ENCODE measurements at regions not wholly inside any gene's neighbourhood (a gene's known extent, or its start where the extent isn't known, plus 50 kb on each side); places are given as distances from the start of the nearest gene placed in this dataset.

- H3K9me3 ChIP-seq = no peaks in the 10 kb centered on the region
- H3K4me1 ChIP-seq = no peaks in the 10 kb centered on the region
- no peak overlapping the region for H3K27ac ChIP-seq
- no peaks in the 10 kb centered on the region for H3K27me3 ChIP-seq
- DNase-seq = no peak
- H3K9ac ChIP-seq (ENCODE audit: low read depth in 2 of 2, low read length in 2 of 2) = no peak overlapping the region
- no peak for TF ChIP-seq CTCF (IDR thresholded peaks at IDR 0.05)
- no peaks in the 10 kb centered on the region for H3K36me3 ChIP-seq
- intact Hi-C loops (cut with DNase I) = no loop called here
- no peak overlapping the region for H3K4me3 ChIP-seq
These were observed 440.2 kb downstream of the HTR7 start for GRCh38 chr10:90417476-90418210.

DNA sequence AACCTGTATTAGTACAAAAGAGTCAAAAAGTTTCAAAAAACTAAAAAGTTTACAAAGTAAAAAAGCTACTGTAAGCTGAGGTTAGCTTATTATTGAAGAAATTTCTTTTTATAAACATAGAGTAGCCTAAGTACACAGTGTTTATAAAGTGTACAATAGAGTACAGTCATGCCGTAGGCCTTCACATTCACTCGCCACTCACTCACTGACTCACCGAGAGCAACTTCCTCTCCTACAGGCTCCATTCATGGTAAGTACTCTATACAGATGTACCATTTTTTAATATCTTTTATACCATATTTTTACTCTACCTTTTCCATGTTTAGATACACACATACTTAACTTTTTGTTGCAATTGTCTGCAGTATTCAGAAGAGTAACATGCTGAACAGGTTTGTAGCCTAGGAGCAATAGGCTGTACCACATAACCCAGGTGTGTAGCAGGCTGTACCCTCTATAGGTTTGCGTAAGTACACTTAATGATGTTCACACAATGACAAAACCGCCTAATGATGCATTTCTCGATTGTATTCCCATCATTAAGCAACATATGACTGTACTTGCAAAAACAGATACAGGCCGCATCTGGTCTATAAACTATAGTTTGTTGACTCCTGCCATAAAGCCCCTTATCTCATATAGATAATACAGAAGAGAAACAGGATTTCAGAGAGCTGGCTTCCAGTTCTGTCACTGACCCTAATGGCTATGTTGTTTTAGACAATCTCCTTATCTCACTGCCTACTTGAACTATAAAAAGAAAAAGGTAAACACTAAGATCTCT lies 438.8 kb downstream of the HTR7 start:
- H3K9me3 ChIP-seq = no peaks in the 10 kb centered on the region
- no peak overlapping the region for H3K27ac ChIP-seq
- H3K4me3 ChIP-seq = no peak overlapping the region
- intact Hi-C loops (cut with DNase I) = no loop called here
- no peak overlapping the region for H3K9ac ChIP-seq (ENCODE audit: low read depth in 2 of 2, low read length in 2 of 2)
- no peaks in the 10 kb centered on the region for H3K27me3 ChIP-seq
- H3K4me1 ChIP-seq = no peaks in the 10 kb centered on the region
- no peak for DNase-seq
- no peaks in the 10 kb centered on the region for H3K36me3 ChIP-seq
- TF ChIP-seq CTCF (IDR thresholded peaks at IDR 0.05) = no peak

DNA sequence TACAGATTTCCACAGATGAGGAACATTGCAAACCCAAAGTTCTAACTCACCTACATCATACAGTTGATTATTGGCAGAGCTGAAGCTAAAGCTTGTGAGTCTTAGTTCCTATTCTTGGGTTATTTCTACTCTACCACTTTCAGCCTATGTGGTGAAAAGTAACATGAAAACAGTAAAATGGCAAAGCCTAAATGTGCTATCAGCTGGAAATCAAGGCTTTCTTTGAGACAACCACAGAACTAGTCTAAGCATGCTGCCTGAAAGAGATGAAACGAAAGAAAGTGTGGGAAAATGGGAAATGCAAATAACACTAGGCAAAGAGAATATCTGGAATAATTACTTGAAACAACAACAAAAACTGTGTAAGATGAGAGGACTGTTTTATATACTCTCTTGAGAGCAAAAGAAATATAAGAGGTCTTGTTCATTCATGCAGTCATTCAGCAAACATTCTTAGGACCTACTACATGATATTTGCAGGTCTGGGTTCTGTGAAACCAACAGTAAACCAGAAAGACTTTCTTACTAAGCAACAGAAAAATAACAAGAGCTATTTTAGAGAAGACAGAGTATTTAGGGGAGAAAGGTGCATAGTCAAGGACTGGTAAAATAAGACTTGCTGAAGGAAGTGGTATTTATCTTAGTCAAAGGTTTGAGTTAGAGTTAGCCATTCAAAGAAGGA lies 437.1 kb downstream of the HTR7 start:
- Histone ChIP-seq H3K9ac (ENCODE audit: low read depth in 2 of 2, low read length in 2 of 2) (no peak overlapping the region), H3K9me3 (no peaks in the 10 kb centered on the region), H3K36me3 (no peaks in the 10 kb centered on the region), H3K4me1 (no peaks in the 10 kb centered on the region), H3K4me3 (no peak overlapping the region), H3K27ac (no peak overlapping the region), H3K27me3 (no peaks in the 10 kb centered on the region)
- intact Hi-C loops (cut with DNase I) = no loop called here
- TF ChIP-seq CTCF (IDR thresholded peaks at IDR 0.05) = no peak
- no peak for DNase-seq

GRCh38 chr10:90421874-90422273 lies 436.0 kb downstream of the HTR7 start:
- no peaks in the 10 kb centered on the region for H3K27me3 ChIP-seq
- no peak overlapping the region for H3K4me3 ChIP-seq
- H3K36me3 ChIP-seq = no peaks in the 10 kb centered on the region
- DNase-seq = no peak
- H3K4me1 ChIP-seq = no peaks in the 10 kb centered on the region
- no peak overlapping the region for H3K9ac ChIP-seq (ENCODE audit: low read depth in 2 of 2, low read length in 2 of 2)
- no peaks in the 10 kb centered on the region for H3K9me3 ChIP-seq
- no peak for TF ChIP-seq CTCF (IDR thresholded peaks at IDR 0.05)
- no peak overlapping the region for H3K27ac ChIP-seq
- intact Hi-C loops (cut with DNase I) = no loop called here

GRCh38 chr10:90424730-90425129 lies 433.1 kb downstream of the HTR7 start:
- Histone ChIP-seq H3K27me3 (no peaks in the 10 kb centered on the region), H3K4me3 (no peak overlapping the region), H3K9me3 (no peaks in the 10 kb centered on the region), H3K27ac (no peak overlapping the region), H3K36me3 (no peaks in the 10 kb centered on the region), H3K4me1 (no peaks in the 10 kb centered on the region), H3K9ac (ENCODE audit: low read depth in 2 of 2, low read length in 2 of 2) (no peak overlapping the region)
- no peak for DNase-seq
- intact Hi-C loops (cut with DNase I) = no loop called here
- TF ChIP-seq CTCF (IDR thresholded peaks at IDR 0.05) = no peak
